ENCODE measurements at regions not wholly inside any gene's neighbourhood (a gene's known extent, or its start where the extent isn't known, plus 50 kb on each side); places are given as distances from the start of the nearest gene placed in this dataset.

GRCh38 chr4:101710806-101711205 lies 79.7 kb upstream of the BANK1 start:
- TF ChIP-seq CTCF (IDR thresholded peaks at IDR 0.05; ENCODE audit: low read depth, low read length, poor library complexity, severe bottlenecking) (no peak), EZH2phosphoT487 (IDR thresholded peaks at IDR 0.05; ENCODE audit: borderline replicate concordance, low read length) (no peak)
